ENCODE measurements at regions not wholly inside any gene's neighbourhood (a gene's known extent, or its start where the extent isn't known, plus 50 kb on each side); places are given as distances from the start of the nearest gene placed in this dataset.
A peak's percentile ranks its signal among the peaks of the same experiment; 100 is the strongest.

GRCh38 chr13:30126903-30127428 is 180.4 kb downstream of the KATNAL1 start:
- no peak for DNase-seq (ENCODE audit: low read depth)

GRCh38 chr13:30125422-30126073 is 181.8 kb downstream of the KATNAL1 start:
- DNase-seq (ENCODE audit: low read depth) = no peak

GRCh38 chr13:30124131-30124768 is 183.1 kb downstream of the KATNAL1 start:
- DNase-seq (ENCODE audit: low read depth) = no peak

GRCh38 chr13:30123575-30123974 is 183.8 kb downstream of the KATNAL1 start:
- DNase-seq (ENCODE audit: low read depth) = no peak

GRCh38 chr13:30121666-30122065 is 185.7 kb downstream of the KATNAL1 start:
- no peak for DNase-seq (ENCODE audit: low read depth)

- no peak for DNase-seq (ENCODE audit: low read depth)
Observed at GRCh38 chr13:30121244-30121643, 186.1 kb downstream of the KATNAL1 start.

- no peak for DNase-seq (ENCODE audit: low read depth)
Observed at GRCh38 chr13:30120133-30120822, 187.1 kb downstream of the KATNAL1 start.

- DNase-seq (ENCODE audit: low read depth) = no peak
Observed at GRCh38 chr13:30119476-30119875, 187.9 kb downstream of the KATNAL1 start.

GRCh38 chr13:30116379-30116778 is 191.0 kb downstream of the KATNAL1 start:
- DNase-seq (ENCODE audit: low read depth) = no peak

- no peak for DNase-seq (ENCODE audit: low read depth)
Observed at GRCh38 chr13:30115257-30115600, 192.1 kb downstream of the KATNAL1 start.

- DNase-seq (ENCODE audit: low read depth) = peak; percentile 90
Observed at GRCh38 chr13:30114571-30115256, 192.6 kb downstream of the KATNAL1 start.

GRCh38 chr13:30113983-30114570 is 193.3 kb downstream of the KATNAL1 start:
- DNase-seq (ENCODE audit: low read depth) = no peak

- no peak for DNase-seq (ENCODE audit: low read depth)
Observed at GRCh38 chr13:30113551-30113950, 193.8 kb downstream of the KATNAL1 start.

GRCh38 chr13:30112602-30113435 is 194.5 kb downstream of the KATNAL1 start:
- peak; percentile 70 for DNase-seq (ENCODE audit: low read depth)

GRCh38 chr13:30111810-30112209 is 195.5 kb downstream of the KATNAL1 start:
- DNase-seq (ENCODE audit: low read depth) = no peak

GRCh38 chr13:30110301-30111070 is 196.9 kb downstream of the KATNAL1 start:
- no peak for DNase-seq (ENCODE audit: low read depth)

GRCh38 chr13:30109471-30110135 is 197.7 kb downstream of the KATNAL1 start:
- no peak for DNase-seq (ENCODE audit: low read depth)

GRCh38 chr13:30108913-30109237 is 198.5 kb downstream of the KATNAL1 start:
- no peak for DNase-seq (ENCODE audit: low read depth)

GRCh38 chr13:30108216-30108912 is 199.0 kb downstream of the KATNAL1 start:
- no peak for DNase-seq (ENCODE audit: low read depth)
